ENCODE measurements at regions not wholly inside any gene's neighbourhood (a gene's known extent, or its start where the extent isn't known, plus 50 kb on each side); places are given as distances from the start of the nearest gene placed in this dataset.

- H3K4me3 ChIP-seq (ENCODE audit: insufficient read depth, low read depth, low read length): no peak overlapping the region
- H3K27ac ChIP-seq (ENCODE audit: low read depth, low read length): no peak overlapping the region
- no peak for DNase-seq (ENCODE audit: low read depth)
- Mint-ChIP-seq H3K27ac (ENCODE audit: unreplicated experiment) (no peak overlapping the region), H3K4me1 (ENCODE audit: low read depth, unreplicated experiment) (no peaks in the 10 kb centered on the region), H3K36me3 (ENCODE audit: low read depth, unreplicated experiment) (no peaks in the 10 kb centered on the region), H3K9me3 (ENCODE audit: unreplicated experiment) (peaks cover 3% of the 10 kb centered on the region), H3K4me3 (ENCODE audit: unreplicated experiment) (no peak overlapping the region), H3K27me3 (ENCODE audit: low read depth, unreplicated experiment) (no peaks in the 10 kb centered on the region)
- H2AFZ ChIP-seq (ENCODE audit: low read depth, low read length): no peak overlapping the region
- H3K9ac ChIP-seq (ENCODE audit: low read length): no peak overlapping the region
- H3K27me3 ChIP-seq (ENCODE audit: insufficient read depth, low read length): no peaks in the 10 kb centered on the region
- H3K36me3 ChIP-seq (ENCODE audit: insufficient read depth, low read length): no peaks in the 10 kb centered on the region
- H3K4me2 ChIP-seq (ENCODE audit: low read length): no peak overlapping the region
- no peaks in the 10 kb centered on the region for H3K4me1 ChIP-seq (ENCODE audit: insufficient read depth, low read length)
- no peaks in the 10 kb centered on the region for H4K20me1 ChIP-seq (ENCODE audit: insufficient read depth, low read length)
- no peaks in the 10 kb centered on the region for H3K9me3 ChIP-seq (ENCODE audit: insufficient read depth, low read depth, low read length)
- FAIRE-seq: no peak
- TF ChIP-seq CTCF (IDR thresholded peaks at IDR 0.05; ENCODE audit: insufficient read depth, low read depth, low read length) (no peak), EZH2 (IDR thresholded peaks at IDR 0.05; ENCODE audit: insufficient read depth, low read length) (no peak)
- no peaks in the 10 kb centered on the region for H3K79me2 ChIP-seq (ENCODE audit: insufficient read depth, low read length)
Measured at GRCh38 chr1:191002768-191003167, 525.1 kb upstream of the BRINP3 start.

GRCh38 chr1:191016765-191017164, 539.1 kb upstream of the BRINP3 start:
- no peaks in the 10 kb centered on the region for H3K27me3 ChIP-seq (ENCODE audit: insufficient read depth, low read length)
- H3K36me3 Mint-ChIP-seq (ENCODE audit: low read depth, unreplicated experiment): no peaks in the 10 kb centered on the region
- H2AFZ ChIP-seq (ENCODE audit: low read depth, low read length): no peak overlapping the region
- no peaks in the 10 kb centered on the region for H3K79me2 ChIP-seq (ENCODE audit: insufficient read depth, low read length)
- no peaks in the 10 kb centered on the region for H3K27me3 Mint-ChIP-seq (ENCODE audit: low read depth, unreplicated experiment)
- H4K20me1 ChIP-seq (ENCODE audit: insufficient read depth, low read length): no peaks in the 10 kb centered on the region
- no peak for FAIRE-seq
- no peak overlapping the region for H3K4me2 ChIP-seq (ENCODE audit: low read length)
- no peak overlapping the region for H3K4me3 ChIP-seq (ENCODE audit: insufficient read depth, low read depth, low read length)
- no peak for DNase-seq (ENCODE audit: low read depth)
- H3K9ac ChIP-seq (ENCODE audit: low read length): no peak overlapping the region
- H3K4me1 ChIP-seq (ENCODE audit: insufficient read depth, low read length): no peaks in the 10 kb centered on the region
- H3K9me3 Mint-ChIP-seq (ENCODE audit: unreplicated experiment): no peaks in the 10 kb centered on the region
- H3K27ac ChIP-seq (ENCODE audit: low read depth, low read length): no peak overlapping the region
- no peaks in the 10 kb centered on the region for H3K36me3 ChIP-seq (ENCODE audit: insufficient read depth, low read length)
- H3K4me3 Mint-ChIP-seq (ENCODE audit: unreplicated experiment): no peak overlapping the region
- TF ChIP-seq CTCF (IDR thresholded peaks at IDR 0.05; ENCODE audit: insufficient read depth, low read depth, low read length) (no peak), EZH2 (IDR thresholded peaks at IDR 0.05; ENCODE audit: insufficient read depth, low read length) (no peak)
- H3K9me3 ChIP-seq (ENCODE audit: insufficient read depth, low read depth, low read length): no peaks in the 10 kb centered on the region
- H3K27ac Mint-ChIP-seq (ENCODE audit: unreplicated experiment): no peak overlapping the region
- peaks cover 1% of the 10 kb centered on the region for H3K4me1 Mint-ChIP-seq (ENCODE audit: low read depth, unreplicated experiment)

- H3K4me1 ChIP-seq (ENCODE audit: insufficient read depth, low read length): peaks cover 4% of the 10 kb centered on the region
- no peaks in the 10 kb centered on the region for H4K20me1 ChIP-seq (ENCODE audit: insufficient read depth, low read length)
- H3K4me1 Mint-ChIP-seq (ENCODE audit: low read depth, unreplicated experiment): peaks cover 12% of the 10 kb centered on the region
- H3K27me3 ChIP-seq (ENCODE audit: insufficient read depth, low read length): no peaks in the 10 kb centered on the region
- H3K4me2 ChIP-seq (ENCODE audit: low read length): peak overlapping the region; percentile 27
- H3K4me3 ChIP-seq (ENCODE audit: insufficient read depth, low read depth, low read length): no peak overlapping the region
- H2AFZ ChIP-seq (ENCODE audit: low read depth, low read length): no peak overlapping the region
- no peaks in the 10 kb centered on the region for H3K27me3 Mint-ChIP-seq (ENCODE audit: low read depth, unreplicated experiment)
- H3K79me2 ChIP-seq (ENCODE audit: insufficient read depth, low read length): no peaks in the 10 kb centered on the region
- no peak overlapping the region for H3K9ac ChIP-seq (ENCODE audit: low read length)
- H3K4me3 Mint-ChIP-seq (ENCODE audit: unreplicated experiment): no peak overlapping the region
- H3K36me3 Mint-ChIP-seq (ENCODE audit: low read depth, unreplicated experiment): no peaks in the 10 kb centered on the region
- H3K27ac ChIP-seq (ENCODE audit: low read depth, low read length): peak overlapping the region; percentile 56
- H3K9me3 ChIP-seq (ENCODE audit: insufficient read depth, low read depth, low read length): no peaks in the 10 kb centered on the region
- H3K36me3 ChIP-seq (ENCODE audit: insufficient read depth, low read length): no peaks in the 10 kb centered on the region
- no peak overlapping the region for H3K27ac Mint-ChIP-seq (ENCODE audit: unreplicated experiment)
- H3K9me3 Mint-ChIP-seq (ENCODE audit: unreplicated experiment): no peaks in the 10 kb centered on the region
- TF ChIP-seq CTCF (IDR thresholded peaks at IDR 0.05; ENCODE audit: insufficient read depth, low read depth, low read length) (no peak), EZH2 (IDR thresholded peaks at IDR 0.05; ENCODE audit: insufficient read depth, low read length) (no peak)
- FAIRE-seq (no peak), DNase-seq (ENCODE audit: low read depth) (peak; percentile 77)
Measured at GRCh38 chr1:191022856-191023255, 545.2 kb upstream of the BRINP3 start.
